Muscle of back (tissue), 3 donors: ENCODE measurements at regions not wholly inside any gene's neighbourhood (a gene's known extent, or its start where the extent isn't known, plus 50 kb on each side); places are given as distances from the start of the nearest gene placed in this dataset.
A peak's percentile ranks its signal among the peaks of the same experiment; 100 is the strongest.
"Not testable (repeated sequence)": the region's sequence is repeated elsewhere in the genome, so short reads cannot be mapped to it uniquely, and the experiment has no call there.

ENCODE experiments used
- DNase-seq, 3 donors: peaks; one replicate each; pipeline versions ENCODE4 v3.0.0 to v3.0.0-alpha.2; 2013

DNA sequence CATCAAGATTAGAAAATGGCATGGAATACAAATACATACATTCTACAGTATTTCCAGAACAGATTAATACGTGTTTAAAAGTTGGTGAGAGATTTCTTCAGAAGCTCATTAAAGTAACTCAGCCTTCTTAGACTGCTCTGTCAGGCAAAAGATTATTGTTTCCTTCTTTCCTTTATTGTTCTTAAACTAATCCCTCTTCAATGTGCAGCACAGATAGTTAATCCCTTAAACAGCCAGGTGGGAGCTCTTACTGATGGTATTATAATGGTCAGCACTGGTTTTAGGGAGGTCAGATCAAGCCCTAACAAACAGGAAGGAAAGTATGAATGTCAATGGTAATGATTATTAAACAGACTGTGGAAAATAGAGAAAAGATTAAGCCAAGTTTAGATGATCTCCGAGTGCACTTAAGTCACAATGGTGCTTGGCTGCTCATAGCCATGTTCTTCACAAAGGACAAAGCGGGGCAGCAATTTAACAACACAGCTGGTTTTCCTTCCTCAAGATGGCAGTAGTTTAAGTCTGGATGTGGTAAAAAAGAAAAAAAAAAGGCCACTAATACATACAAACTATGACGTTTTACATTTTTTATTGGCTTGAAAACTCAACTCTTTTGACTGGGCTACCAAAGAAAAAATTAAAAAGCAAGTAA, 992.6 kb downstream of the PCDH9 start:
- no peak for DNase-seq

DNA sequence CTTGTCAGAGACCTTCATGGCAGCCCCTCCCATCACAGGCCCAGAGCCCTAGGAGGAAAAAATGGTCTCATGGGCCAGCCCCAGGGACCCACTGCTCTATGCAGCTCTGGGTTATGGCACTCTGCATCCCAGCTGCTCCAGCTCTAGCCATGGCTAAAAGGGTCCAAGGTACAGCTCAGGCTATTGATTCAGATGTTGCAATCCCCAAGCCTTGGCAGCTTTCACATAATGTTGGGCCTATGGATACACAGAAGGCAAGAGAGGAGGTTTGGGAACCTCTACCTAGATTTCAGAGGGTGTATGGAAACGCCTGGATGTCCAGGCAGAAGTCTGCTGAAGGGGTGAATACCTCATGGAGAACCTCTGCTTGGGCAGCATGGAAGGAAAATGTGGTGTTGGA, 996.0 kb downstream of the PCDH9 start:
- DNase-seq: no peak

DNA sequence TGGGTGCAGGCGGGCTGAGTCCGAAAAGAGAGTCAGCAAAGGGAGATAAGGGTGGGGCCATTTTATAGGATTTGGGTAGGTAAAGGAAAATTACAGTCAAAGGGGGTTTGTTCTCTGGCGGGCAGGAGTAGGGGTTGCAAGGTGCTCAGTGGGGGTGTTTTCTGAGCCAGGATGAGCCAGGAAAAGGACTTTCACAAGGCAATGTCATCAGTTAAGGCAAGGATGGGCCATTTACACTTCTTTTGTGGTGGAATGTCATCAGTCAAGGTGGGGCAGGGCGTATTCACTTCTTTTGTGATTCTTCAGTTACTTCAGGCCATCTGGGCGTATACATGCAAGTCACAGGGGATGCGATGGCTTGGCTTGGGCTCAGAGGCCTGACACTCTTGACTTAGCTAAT, 998.2 kb downstream of the PCDH9 start:
- DNase-seq: not testable (repeated sequence)

DNA sequence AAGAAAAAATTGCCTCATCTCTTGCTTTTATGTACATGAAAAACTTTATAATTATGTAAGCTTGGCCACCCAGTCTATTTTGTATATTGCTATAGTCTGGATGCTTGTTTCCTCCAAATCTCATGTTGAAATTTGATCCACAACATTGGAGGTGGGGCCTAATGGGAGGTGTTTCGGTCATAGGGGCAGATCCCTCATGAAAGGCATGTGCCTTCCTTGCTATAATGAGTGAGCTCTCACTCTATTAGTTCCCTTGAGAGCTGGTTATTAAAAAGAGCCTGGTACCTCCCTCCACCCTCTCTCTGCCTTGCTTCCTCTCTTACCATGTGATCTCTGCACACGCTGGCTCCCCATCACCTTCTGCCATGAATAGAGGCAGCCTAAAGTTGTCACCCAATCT, 1005.1 kb downstream of the PCDH9 start:
- no peak for DNase-seq

DNA sequence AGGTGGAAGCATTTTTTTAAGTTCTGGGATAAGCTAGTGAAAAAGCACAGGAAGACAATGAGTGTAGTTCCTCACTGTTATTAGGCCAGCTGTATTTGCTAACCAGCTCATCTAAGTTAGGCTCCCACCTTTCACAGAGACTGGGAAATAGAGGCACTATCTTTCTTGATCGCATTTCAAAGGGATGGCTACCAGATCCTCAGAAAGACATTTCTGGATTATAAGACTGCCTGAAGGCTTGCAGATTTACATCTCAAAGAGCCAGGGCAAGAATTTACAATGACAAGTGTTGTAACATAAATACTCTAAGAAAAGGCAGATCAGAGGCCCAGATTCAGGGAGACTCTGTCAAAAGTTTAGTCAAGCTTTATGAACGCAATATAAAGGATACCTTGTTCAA, 1005.5 kb downstream of the PCDH9 start:
- DNase-seq: no peak

DNA sequence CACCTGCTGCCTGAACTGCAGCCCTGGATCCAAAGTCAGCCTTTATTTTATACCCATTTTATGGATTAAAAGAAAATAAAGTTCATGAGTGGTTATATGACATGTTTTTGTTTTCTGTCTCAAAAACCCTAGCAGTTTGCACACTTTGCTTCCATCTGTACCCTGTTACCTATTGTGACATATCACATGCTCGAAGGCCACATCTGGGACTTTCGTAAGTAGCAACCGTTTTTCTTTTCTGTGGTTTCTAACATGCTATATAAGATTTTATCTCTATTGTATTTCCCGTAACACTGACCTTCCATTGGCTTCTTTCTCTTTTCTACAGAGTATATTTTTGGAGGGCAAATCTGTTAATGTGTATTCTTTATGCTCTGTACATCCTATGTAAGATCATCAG, 1007.2 kb downstream of the PCDH9 start:
- no peak for DNase-seq

DNA sequence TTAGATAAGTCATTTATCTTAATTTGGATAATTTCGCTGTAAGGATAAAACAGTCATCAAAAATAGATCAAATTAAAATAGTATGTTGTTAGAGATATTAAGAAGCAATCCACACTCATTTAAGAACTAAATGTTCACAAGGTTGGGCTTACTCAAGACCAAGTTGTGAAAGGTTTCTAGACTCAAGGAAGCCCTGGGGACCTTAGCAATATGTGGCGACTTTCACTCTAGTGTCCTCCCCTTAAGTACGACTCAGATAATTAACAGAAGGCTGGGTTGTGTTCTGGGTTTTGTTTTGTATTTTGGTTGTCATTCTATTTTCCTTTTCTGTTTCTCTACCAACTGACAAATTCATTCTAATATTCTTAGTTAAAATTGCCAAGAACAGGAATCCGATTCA, 1008.0 kb downstream of the PCDH9 start:
- DNase-seq: no peak

DNA sequence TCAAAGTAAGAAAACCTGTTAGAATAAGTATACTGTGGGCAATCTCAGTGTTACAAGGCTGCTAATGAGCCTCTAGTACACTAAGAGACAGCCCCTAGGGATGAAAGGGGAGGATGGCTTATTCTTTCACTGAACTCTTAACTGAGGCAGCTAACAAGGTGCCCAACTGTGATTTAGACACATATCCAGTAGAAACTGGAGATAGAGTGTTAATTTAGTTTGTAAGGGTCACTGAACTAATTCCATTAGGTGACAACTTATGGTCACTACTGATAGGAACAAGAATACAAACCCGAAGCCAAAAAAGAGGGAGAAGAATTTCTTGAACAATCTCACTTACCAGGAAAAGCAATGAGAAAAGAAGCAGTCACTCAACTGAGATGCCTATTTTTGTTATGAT, 1010.6 kb downstream of the PCDH9 start:
- no peak for DNase-seq

DNA sequence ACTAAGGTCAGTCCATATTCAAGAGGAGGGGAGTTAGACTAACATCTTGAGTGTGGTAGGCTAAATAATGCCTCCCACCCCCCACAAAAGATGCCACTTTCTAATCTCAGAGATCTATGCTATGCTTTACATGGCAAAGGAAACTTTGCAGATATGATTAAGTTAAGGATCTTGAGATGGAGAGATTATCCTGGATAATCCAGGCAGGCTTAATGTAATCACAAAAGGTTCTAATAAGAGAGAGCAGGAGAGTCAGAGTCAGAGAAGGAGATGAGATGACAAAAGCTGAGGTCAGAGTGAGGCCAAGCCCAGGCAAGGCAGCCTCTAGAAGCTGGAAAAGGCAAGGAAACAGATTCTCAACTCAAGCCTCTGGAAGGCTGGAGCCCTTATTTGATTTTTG, 1011.6 kb downstream of the PCDH9 start:
- DNase-seq: no peak

DNA sequence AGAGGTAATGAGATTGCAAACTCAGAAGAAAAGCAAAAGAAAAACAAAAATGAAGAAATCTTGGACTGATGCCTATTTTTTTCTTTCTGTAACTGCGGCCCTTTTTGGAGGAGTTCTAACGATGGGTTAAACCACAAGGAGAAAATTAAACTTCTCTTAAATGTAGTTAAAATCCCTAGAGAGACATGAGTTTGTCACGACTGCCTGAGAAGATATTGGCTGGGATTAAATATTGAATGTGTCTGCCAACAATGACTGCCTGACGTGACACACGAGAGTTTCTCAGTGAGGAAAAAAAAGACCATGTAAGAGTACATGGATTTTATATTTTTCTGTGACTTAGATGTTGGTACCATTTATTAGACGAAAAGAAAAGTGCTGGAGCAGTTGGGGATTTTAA, 1013.4 kb downstream of the PCDH9 start:
- DNase-seq: peak; percentile 7 to 52 (median 10)

DNA sequence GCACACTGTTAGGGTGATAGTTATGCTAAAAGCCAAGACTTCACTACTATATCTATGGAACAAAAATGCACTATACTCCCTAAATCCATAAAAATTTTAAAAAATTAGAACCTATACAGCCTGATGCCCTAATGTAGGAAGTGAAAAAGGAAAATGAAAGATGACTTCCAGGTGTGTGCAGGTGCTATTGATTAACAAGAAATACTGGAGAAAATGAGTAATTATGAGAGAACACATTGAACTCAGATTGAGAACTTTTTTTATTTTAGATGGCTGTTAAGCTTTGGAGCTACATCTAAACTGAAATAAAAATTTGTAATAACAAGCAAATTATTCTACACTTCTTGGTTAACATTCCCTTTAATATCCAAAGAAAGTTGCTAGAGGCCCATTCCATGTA, 1015.7 kb downstream of the PCDH9 start:
- DNase-seq: no peak

DNA sequence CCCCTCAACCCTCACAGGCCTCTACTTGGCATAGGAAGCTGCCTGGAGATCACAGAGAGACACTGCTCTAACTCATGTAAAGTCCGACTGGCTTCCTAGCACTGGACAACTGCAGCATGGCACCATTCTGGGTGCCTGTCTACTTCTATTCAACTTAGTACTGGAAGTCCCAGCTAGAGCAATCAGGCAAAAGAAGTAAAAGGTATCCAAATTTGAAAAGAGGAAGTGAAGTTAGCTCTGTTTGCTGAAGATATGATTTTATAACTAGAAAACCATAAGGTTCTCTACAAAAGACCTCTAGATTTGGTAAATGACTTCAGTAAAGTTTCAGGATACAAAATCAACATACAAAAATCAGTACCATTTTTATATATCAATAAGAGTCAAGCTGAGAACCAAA, 1017.6 kb downstream of the PCDH9 start:
- no peak for DNase-seq

DNA sequence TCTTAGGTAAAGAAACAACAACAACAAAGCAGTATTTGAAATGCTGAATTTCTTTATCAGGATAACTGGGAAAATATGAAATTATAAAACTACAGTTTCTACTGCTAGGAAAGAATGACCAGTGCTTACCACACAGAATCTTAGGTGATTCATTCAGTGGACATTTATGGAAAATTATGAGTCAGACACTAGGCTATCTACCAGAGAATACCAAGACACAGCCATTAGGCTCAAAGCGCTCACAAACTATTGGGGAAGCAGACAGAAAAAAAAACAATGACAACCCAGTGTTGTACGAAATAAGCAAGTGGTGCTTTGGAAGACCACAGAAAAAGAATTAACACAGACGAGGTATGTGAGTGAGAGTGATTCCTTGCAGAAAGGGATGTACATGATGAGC, 1019.5 kb downstream of the PCDH9 start:
- DNase-seq: peak in 1 of 3 donors; percentile 85

DNA sequence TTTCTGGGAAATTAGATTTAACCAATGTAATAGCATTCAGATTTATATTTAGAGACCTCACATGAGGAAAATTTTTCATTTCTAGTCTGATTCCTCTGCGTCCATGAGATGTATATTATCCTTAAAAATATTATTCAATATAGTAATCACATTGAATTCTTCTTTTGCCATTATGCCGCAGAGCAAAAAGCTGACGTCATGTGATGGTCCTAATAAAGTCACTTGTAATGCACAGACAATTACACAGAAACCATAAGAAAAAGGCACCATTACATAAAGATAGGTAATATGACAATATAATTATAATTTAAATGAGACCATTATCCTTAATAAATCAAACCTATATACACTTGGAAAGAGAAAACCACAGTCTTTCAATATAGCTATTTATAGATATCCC, 1021.5 kb downstream of the PCDH9 start:
- DNase-seq: no peak

DNA sequence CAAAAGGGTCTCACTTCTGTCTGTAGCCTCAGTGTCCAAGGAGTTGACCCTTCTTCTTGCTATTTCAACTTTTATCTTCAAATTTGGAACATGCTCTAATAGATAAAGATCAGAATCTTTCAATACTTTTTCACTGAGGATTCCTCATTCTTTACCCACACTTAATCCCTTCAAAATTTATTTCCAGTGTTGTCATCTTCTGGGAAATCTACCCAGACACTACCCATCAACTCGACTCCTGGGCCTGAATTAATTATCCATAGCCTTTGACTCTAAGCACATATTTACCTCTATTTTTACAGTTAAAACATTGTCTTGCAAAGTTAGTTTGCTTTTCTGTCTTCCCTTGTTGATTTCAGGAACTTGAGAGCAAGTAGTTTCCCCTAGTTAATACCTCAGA, 1022.5 kb downstream of the PCDH9 start:
- DNase-seq: no peak

DNA sequence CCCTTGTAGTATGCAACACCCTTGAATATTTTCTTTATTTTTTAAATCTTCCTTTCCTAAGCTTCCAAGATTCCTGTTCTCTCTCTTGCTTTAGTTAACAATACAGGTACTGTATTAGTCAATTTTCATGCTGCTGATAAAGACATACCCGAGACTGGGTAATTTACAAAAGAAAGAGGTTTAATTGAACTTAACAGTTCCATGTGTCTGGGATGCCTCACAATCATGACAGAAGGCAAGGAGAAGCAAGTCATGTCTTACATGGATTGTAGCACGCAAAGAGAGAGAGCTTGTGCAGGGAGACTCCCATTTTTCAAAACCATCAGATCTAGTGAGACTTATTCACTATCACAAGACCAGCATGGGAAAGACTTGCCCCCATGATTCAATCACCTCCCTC, 1024.3 kb downstream of the PCDH9 start:
- DNase-seq: no peak

DNA sequence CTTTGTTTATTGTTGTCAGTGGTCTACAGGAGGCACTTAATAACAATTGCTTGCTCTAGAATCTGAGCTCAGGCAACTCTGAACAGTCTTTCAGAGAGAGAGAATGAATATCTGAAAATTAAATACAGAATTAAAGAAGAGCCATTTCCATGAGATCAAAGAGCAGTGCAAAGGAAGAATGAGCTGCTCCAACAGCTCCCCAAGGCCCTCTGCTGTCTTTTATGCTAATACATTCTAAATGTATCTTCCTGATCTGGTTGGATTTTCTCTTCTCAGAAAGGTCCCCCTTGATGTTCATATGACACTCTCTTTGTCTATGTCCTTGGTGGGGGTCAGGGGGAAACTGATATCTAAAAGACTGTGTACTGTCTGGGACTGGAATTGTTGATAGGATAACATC, 1029.6 kb downstream of the PCDH9 start:
- no peak for DNase-seq

DNA sequence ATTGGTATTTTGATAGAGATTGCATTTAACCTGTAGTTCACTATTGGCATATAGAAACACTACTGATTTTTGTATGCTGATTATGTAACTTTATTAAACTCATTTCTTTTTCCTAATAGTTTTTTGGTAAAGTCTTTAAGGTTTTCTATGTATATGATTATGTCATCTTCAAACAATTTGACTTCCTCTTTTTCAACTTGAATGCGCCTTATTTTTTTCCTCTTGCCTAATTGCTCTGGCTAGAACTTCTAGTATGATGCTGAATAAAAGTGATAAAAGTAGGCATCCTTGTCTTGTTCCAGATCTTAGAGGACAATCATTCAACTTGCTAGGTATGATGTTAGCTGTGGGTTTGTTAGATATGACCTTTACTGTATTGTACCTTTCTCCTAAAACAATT, 1034.9 kb downstream of the PCDH9 start:
- DNase-seq: no peak

DNA sequence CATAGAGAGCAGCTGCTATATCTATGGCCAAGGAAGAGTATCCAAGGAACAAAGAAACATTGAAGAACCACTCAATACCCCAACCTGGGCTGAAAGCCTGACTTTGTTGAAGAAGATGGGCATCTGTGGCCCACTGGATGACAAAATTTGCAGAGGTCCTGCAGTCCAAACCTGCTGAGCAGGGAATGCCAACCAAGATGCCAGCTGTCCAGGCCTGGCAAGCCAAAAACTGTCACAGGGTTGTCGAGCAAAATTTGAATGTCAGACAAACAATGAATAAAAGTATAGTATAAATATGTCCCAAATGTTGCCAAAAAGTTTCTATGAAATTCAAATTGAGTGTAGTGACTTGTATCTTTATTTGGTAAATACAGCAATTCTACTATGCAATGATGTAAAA, 1040.2 kb downstream of the PCDH9 start:
- no peak for DNase-seq

DNA sequence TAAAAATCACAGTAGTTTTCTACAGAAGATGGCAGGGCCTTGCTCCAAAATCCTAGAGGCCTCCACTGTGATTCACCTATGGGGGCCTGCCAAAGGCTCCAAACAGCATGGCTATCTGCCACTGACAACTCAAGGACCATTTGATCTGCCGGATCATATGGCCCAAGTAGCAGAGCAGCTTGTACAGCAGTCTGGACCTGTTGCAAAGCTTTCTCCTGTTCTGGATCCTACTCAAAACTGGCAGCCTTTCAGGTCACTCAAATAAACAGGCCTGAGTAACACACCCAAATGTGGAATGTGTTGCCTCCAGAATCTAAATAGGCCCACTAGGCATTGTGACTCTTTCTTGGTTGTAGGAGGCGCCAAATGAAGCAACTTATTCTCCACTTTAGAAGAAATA, 1049.3 kb downstream of the PCDH9 start:
- no peak for DNase-seq

DNA sequence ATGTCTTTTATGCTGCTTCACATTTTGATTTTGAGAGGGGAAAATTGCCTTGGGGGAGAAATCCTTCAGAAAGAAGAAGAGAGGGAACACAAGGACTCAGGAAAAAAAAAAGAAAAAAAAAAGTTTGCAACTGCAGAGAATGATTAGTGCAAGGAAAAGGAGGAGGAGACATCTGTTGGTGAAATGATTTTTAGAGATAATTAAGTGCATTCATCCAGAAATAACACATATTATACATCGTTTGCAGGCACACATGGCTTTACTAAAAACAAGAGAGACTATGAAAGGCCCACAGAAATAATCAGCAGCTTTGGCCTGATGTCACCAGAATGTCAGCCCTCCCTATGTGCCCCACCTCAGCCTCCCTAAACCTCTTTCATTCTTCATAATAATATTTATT, 1058.2 kb downstream of the PCDH9 start:
- no peak for DNase-seq

DNA sequence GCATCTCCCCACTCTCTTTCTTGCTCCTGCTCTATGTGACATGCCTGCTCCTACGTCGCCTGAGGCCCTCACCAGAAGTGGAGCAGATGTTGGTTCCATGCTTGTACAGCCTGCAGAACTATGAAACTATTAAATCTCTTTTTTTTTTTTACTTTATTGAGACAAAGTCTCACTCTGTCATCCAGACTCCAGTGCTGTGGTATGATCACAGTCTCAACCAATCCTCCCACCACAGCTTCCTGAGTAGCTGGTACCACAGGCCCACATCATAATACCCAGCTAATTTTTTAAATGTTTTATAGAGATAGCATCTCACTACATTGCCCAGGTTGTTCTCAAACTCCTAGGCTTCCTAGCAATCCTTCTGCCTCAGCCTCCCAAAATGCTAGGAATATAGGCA, 1067.7 kb downstream of the PCDH9 start:
- DNase-seq: no peak

DNA sequence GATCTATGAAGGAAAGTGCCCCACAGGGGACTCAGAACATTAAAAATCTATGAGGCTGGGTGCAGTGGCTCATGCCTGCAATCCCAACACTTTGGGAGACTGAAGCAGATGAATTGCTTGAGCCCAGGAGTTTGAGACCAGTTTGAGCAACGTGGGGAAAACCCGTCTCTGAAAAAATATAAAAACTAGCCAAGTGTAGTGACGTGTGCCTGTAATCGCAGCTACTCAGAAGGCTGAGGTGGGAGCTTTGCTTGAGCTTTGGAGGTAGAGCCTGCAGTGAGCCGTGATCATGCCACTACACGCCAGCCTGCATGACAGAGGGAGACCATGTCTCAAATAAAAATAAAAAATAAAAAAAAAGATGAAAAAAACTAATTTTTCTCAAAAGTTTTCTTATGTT, 1070.6 kb downstream of the PCDH9 start:
- no peak for DNase-seq

DNA sequence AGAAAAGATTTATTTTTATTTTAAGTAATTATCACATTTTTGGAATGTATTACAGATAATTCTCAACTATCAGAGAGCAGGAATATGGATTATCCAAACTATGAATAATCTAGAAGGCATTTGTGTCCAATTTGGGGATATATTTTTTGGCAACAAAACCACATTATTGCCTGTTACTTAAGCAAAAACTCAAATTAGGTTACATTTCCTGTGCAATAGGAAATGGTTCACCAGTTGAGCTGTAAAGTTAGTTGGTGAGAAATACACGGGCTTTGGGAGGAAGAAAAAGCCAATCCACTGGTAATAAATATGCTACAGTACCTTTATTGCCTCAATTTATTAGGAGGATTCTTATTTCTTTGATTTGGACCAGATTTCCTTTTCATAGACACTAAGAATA, 1075.2 kb downstream of the PCDH9 start:
- DNase-seq: peak in 1 of 3 donors; percentile 32

DNA sequence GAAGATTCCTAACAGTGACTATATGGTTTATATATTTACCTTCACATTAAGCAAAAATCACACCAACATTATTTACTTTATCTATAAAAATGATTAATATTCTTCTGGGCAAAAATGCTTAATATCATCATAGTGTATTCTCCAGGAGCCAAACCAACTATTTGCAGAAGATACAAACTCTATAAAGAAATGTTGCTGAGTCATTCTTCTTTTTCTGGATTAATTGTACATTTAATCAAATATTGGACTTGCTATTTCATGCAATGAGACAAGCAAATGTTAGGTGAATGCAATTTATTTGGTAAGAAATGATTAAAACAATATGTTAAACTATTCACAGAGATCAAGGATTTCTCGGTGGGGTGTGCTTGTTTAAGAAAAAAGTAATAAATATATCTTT, 1075.8 kb downstream of the PCDH9 start:
- peak in 1 of 3 donors; percentile 3 for DNase-seq
